ENCODE measurements at regions not wholly inside any gene's neighbourhood (a gene's known extent, or its start where the extent isn't known, plus 50 kb on each side); places are given as distances from the start of the nearest gene placed in this dataset.

DNA sequence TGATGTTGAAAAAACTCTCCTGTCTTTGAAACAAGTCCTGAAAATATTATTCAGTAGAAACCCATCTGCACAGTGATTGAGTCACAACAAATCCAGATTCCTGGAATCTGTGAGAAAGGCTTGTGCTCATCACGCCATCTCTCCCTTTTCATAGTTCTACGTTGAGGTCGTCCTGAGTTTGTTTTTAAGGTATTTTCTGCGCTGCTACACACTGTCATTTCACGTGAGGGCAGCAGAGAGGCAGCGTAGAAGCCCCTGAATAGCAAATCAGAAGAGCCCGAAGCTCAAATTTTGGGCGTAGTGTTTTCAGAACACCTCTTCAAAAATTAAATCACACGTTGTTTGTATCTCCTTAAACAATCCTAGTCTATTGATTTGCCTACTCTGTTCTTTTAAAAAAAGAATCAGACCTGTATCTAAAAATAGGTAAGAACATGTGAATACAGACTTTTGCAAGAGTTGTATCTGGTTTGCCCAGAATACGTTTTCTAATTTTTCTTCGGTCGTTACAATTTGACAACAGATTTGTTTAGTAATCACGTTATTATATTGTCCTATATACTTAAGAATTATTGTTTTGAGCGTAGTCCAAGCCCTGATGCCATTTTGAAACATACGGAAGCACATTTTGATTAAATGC, 61.6 kb upstream of the SLC38A11 start:
- no peak overlapping the region for H3K27ac ChIP-seq
- WGBS, 2 donors: 41 to 46% methylated on average over 15 of the region's 15 CpGs
- DNase-seq: peak; percentile 70

DNA sequence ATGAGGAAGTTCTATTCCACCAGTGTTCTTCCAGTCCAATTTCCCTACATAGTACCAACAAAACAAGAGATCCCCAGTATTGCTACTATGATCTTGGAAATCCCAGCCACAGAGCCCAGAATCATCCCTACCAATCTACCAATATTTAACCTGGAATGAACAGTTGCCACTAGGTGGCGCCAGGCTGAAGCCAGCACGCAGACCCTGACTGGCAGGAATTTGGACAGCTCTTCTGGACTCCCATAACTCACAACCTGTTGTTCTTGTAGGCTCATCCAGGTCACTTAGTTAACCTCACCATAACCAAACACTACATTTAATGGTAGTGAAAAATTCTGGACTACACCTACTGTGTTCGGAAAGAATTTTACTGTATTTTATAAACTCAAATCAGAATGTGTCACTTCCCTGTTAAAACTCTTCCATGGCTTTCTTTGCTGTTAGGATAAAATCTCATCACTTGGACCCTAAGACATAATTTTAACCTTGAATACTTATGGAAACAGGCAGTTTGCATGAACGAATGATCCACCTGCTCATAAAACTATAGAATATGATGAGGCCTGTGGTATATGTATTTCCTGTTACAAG, 59.8 kb upstream of the SLC38A11 start:
- intact Hi-C loops (cut with DNase I; ENCODE audit: low total_unique reads): loop anchor here (10.0 kb wide), 2 partner anchors 190 to 280 kb away; partner anchors contain the start of gene SCN3A

More for the DNA sequence above, 61.6 kb upstream of the SLC38A11 start:
- Histone ChIP-seq H3K9me3 (no peaks in the 10 kb centered on the region), H3K27me3 (no peaks in the 10 kb centered on the region), H3K4me3 (no peak overlapping the region), H3K36me3 (ENCODE audit: low read depth, missing control alignments) (no peaks in the 10 kb centered on the region), H3K4me1 (no peaks in the 10 kb centered on the region)
- intact Hi-C loops (cut with DNase I; ENCODE audit: low total_unique reads): loop anchor here (10.0 kb wide), 2 partner anchors 188 to 278 kb away; partner anchors contain the start of gene SCN3A
- TF ChIP-seq, protein P1, sequence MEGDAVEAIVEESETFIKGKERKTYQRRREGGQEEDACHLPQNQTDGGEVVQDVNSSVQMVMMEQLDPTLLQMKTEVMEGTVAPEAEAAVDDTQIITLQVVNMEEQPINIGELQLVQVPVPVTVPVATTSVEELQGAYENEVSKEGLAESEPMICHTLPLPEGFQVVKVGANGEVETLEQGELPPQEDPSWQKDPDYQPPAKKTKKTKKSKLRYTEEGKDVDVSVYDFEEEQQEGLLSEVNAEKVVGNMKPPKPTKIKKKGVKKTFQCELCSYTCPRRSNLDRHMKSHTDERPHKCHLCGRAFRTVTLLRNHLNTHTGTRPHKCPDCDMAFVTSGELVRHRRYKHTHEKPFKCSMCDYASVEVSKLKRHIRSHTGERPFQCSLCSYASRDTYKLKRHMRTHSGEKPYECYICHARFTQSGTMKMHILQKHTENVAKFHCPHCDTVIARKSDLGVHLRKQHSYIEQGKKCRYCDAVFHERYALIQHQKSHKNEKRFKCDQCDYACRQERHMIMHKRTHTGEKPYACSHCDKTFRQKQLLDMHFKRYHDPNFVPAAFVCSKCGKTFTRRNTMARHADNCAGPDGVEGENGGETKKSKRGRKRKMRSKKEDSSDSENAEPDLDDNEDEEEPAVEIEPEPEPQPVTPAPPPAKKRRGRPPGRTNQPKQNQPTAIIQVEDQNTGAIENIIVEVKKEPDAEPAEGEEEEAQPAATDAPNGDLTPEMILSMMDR (IDR thresholded peaks at IDR 0.05): peak in 2 of 3 experiments; percentile 24 to 62
- TF ChIP-seq POLR2A (IDR thresholded peaks at IDR 0.05): no peak

DNA sequence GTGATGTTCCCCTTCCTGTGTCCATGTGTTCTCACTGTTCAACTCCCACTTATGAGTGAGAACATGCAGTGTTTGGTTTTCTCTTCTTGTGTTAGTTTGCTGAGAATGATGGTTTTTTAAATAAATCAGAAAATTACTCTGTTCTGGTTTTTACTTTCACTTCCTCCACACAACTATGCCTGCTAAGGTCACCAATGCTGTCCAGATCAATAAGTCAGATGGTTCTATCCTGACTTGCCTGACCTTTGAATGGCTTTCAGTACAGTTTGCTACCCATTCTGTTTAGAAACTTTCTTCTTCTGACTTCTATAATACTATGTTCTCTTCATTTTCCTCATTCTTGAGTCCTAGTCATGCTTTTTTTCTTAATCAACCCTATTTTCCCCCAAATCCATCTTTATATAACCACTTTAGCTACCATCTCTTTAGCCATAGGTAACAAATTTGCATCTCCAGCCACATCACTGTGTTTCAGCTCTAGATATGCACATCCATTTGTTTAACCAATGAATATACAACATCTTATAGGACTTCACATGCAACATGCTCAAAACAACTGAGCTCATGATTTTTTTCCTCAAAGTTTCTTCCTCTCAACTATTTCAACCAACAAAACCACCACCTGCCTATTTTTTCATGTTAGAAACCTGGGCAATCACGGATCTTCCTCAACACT, 58.8 kb upstream of the SLC38A11 start:
- H3K9me3 ChIP-seq: no peaks in the 10 kb centered on the region

More for the DNA sequence above, 59.8 kb upstream of the SLC38A11 start:
- Histone ChIP-seq H3K4me1 (no peaks in the 10 kb centered on the region), H3K36me3 (ENCODE audit: low read depth, missing control alignments) (no peaks in the 10 kb centered on the region), H3K27ac (no peak overlapping the region), H3K9me3 (no peaks in the 10 kb centered on the region), H3K4me3 (no peak overlapping the region), H3K27me3 (no peaks in the 10 kb centered on the region)
- 30 to 31% methylated on average over 4 of the region's 4 CpGs for WGBS, 2 donors
- TF ChIP-seq, protein P1 (IDR thresholded peaks at IDR 0.05): peak; percentile 71 to 92 (median 72)
- no peak for TF ChIP-seq POLR2A (IDR thresholded peaks at IDR 0.05)
- peak; percentile 92 for DNase-seq

DNA sequence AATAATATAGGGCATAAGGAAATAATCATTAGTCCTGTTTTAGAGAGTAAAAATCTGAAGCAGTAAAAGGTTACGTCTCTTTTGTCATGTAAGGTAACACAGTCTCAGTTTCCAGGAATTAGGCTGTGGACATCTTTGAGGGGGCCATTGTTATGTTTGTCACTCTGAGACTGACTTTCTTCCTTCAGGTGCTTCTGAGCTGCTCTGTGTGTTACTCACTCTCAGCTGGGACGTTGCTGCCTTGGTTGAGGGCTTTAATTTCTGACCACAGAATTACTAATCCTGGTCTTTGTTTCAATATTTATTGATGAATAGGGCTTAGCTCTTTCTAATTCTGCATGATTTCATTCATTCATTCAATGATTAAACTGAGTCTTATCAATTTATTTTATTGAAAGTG, 55.9 kb upstream of the SLC38A11 start:
- Histone ChIP-seq H3K27me3 (no peaks in the 10 kb centered on the region), H3K9me3 (no peaks in the 10 kb centered on the region), H3K4me3 (no peak overlapping the region), H3K36me3 (ENCODE audit: low read depth, missing control alignments) (no peaks in the 10 kb centered on the region), H3K4me1 (no peaks in the 10 kb centered on the region), H3K27ac (no peak overlapping the region)
- TF ChIP-seq, protein P1 (IDR thresholded peaks at IDR 0.05): no peak
- no peak for TF ChIP-seq POLR2A (IDR thresholded peaks at IDR 0.05)
- intact Hi-C loops (cut with DNase I; ENCODE audit: low total_unique reads): loop anchor here (10.0 kb wide), 2 partner anchors 194 to 284 kb away; partner anchors contain the start of gene SCN3A
- 70 to 84% methylated on average over 2 of the region's 2 CpGs for WGBS, 2 donors
- DNase-seq: no peak

More for the DNA sequence above, 58.8 kb upstream of the SLC38A11 start:
- H3K36me3 ChIP-seq (ENCODE audit: low read depth, missing control alignments): no peaks in the 10 kb centered on the region
- 79 to 82% methylated on average over 1 of the region's 1 CpG for WGBS, 2 donors
- no peaks in the 10 kb centered on the region for H3K4me1 ChIP-seq
- H3K4me3 ChIP-seq: no peak overlapping the region
- intact Hi-C loops (cut with DNase I; ENCODE audit: low total_unique reads): loop anchor here (10.0 kb wide), 2 partner anchors 191 to 281 kb away; partner anchors contain the start of gene SCN3A
- no peak for DNase-seq
- H3K27me3 ChIP-seq: no peaks in the 10 kb centered on the region
- no peak for TF ChIP-seq POLR2A (IDR thresholded peaks at IDR 0.05)
- TF ChIP-seq, protein P1 (IDR thresholded peaks at IDR 0.05): no peak
- H3K27ac ChIP-seq: no peak overlapping the region
